ENCODE measurements at regions not wholly inside any gene's neighbourhood (a gene's known extent, or its start where the extent isn't known, plus 50 kb on each side); places are given as distances from the start of the nearest gene placed in this dataset.

DNA sequence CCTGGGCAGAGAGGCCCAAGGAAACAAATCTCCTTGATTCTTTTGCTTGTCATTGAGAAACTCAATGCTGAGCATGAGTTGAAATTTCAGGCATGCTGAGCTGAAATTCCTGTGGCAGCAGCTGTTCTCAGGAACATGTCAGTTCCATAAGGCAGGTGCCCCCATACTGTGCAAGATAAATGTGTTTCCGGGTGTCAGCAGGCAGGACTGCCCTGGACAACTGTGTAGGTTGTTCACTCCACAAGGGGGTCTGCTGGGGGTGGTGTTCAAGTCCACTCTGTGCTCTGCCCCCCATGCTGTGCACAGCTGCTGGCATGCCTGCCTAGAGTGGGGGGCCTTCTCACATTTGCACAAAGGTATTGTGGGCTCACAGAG, 133.7 kb downstream of the CTTN start (continued):
- TF ChIP-seq, protein P1, sequence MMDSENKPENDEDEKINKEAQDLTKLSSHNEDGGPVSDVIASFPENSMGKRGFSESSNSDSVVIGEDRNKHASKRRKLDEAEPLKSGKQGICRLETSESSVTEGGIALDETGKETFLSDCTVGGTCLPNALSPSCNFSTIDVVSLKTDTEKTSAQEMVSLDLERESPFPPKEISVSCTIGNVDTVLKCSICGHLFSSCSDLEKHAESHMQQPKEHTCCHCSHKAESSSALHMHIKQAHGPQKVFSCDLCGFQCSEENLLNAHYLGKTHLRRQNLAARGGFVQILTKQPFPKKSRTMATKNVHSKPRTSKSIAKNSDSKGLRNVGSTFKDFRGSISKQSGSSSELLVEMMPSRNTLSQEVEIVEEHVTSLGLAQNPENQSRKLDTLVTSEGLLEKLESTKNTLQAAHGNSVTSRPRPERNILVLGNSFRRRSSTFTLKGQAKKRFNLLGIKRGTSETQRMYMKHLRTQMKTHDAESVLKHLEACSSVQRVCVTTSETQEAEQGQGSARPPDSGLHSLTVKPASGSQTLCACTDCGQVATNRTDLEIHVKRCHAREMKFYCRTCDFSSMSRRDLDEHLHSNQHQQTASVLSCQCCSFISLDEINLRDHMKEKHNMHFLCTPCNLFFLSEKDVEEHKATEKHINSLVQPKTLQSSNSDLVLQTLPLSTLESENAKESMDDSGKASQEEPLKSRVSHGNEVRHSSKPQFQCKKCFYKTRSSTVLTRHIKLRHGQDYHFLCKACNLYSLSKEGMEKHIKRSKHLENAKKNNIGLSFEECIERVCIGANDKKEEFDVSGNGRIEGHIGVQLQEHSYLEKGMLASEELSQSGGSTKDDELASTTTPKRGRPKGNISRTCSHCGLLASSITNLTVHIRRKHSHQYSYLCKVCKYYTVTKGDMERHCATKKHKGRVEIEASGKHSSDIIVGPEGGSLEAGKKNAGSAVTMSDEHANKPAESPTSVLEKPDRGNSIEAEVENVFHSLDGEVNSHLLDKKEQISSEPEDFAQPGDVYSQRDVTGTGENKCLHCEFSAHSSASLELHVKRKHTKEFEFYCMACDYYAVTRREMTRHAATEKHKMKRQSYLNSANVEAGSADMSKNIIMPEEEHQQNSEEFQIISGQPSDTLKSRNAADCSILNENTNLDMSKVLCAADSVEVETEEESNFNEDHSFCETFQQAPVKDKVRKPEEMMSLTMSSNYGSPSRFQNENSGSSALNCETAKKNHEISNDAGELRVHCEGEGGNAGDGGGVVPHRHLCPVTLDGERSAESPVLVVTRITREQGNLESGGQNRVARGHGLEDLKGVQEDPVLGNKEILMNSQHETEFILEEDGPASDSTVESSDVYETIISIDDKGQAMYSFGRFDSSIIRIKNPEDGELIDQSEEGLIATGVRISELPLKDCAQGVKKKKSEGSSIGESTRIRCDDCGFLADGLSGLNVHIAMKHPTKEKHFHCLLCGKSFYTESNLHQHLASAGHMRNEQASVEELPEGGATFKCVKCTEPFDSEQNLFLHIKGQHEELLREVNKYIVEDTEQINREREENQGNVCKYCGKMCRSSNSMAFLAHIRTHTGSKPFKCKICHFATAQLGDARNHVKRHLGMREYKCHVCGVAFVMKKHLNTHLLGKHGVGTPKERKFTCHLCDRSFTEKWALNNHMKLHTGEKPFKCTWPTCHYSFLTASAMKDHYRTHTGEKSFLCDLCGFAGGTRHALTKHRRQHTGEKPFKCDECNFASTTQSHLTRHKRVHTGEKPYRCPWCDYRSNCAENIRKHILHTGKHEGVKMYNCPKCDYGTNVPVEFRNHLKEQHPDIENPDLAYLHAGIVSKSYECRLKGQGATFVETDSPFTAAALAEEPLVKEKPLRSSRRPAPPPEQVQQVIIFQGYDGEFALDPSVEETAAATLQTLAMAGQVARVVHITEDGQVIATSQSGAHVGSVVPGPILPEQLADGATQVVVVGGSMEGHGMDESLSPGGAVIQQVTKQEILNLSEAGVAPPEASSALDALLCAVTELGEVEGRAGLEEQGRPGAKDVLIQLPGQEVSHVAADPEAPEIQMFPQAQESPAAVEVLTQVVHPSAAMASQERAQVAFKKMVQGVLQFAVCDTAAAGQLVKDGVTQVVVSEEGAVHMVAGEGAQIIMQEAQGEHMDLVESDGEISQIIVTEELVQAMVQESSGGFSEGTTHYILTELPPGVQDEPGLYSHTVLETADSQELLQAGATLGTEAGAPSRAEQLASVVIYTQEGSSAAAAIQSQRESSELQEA (CRISPR knock-in tag; IDR thresholded peaks at IDR 0.05; ENCODE audit: not compliant biosample characterization) = no peak
- TF ChIP-seq RNF2 (conservative IDR thresholded peaks at IDR 0.05; ENCODE audit: low read depth) (no peak), CBX5 (CRISPR knock-in tag; IDR thresholded peaks at IDR 0.05; ENCODE audit: borderline replicate concordance) (no peak), MIER3 (CRISPR knock-in tag; IDR thresholded peaks at IDR 0.05; ENCODE audit: borderline replicate concordance) (no peak), SIX1 (CRISPR knock-in tag; IDR thresholded peaks at IDR 0.05; ENCODE audit: borderline replicate concordance) (no peak)

DNA sequence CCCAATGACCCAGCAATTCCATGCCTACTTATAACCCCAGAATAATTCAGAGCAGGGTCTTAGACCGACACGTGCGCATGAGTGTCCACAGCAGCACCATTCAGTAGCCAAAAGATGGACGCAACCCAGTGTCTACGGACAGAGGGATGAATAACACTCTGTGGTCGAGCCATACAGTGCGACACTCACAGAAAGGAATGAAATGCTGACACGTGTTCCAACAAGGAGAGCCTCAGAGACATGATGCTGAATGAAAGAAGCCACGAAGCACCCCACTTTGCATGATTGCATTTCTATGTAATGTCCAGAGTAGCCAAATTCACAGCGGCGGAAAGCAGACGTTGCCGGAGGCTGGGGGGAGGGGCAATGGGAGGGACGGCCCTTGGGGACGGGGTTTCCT, 134.4 kb downstream of the CTTN start:
- Histone ChIP-seq H4K20me1 (ENCODE audit: insufficient read depth, low read length) (0 out of 2 replicates have a peak, but pooled peaks cover 15% of the 10 kb centered on the region), H3K4me3 (replicated peaks in 1 of 3; ENCODE audit: insufficient read depth in 1 of 3, low read depth in 2 of 3, low read length in 3 of 3) (no peak overlapping the region), H3K9me3 (ENCODE audit: low read length) (no peaks in the 10 kb centered on the region), H3K27ac (ENCODE audit: extremely low read length, insufficient read depth, low read length) (no peak overlapping the region), H3K4me1 (ENCODE audit: insufficient read depth, low read length) (no peaks in the 10 kb centered on the region), H3K4me2 (ENCODE audit: low read depth, low read length) (no peak overlapping the region), H3K9ac (ENCODE audit: insufficient read depth, low read depth, low read length) (no peak overlapping the region), H2AFZ (ENCODE audit: low read length) (no peak overlapping the region), H3K79me2 (ENCODE audit: insufficient read depth, low read length) (no peaks in the 10 kb centered on the region), H3K27me3 (ENCODE audit: control insufficient read depth in 1 of 2, insufficient read depth in 2 of 2, low read length in 2 of 2) (no peaks in the 10 kb centered on the region), H3K36me3 (replicated peaks in 1 of 2; ENCODE audit: control insufficient read depth in 1 of 2, insufficient read depth in 2 of 2, low read length in 2 of 2) (no peaks in the 10 kb centered on the region)
- DNase-seq (ENCODE audit: low spot score) = no peak
- no peak for FAIRE-seq
- ATAC-seq = no peak
- BruUV-seq (replicated peaks) = no TSS peak
- WGBS (ENCODE audit: low lambda C conversion rate) = 92% methylated on average over 15 of the region's 15 CpGs
- intact Hi-C loops (cut with micrococcal nuclease; ENCODE audit: unreplicated experiment) (no loop called here), in situ Hi-C loops (cut with HindIII; ENCODE audit: extremely low pct_ligation_motif_present, low pct_unique_long_range_greater_than_20kb) (no loop called here)
- ChIA-PET POLR2A (no interaction called here), CTCF (ENCODE audit: low intra/inter-chr PET ratio, low total read pairs) (no interaction called here)
- TF ChIP-seq ONECUT2 (CRISPR knock-in tag; IDR thresholded peaks at IDR 0.05) (no peak), ZNF441 (CRISPR knock-in tag; IDR thresholded peaks at IDR 0.05; ENCODE audit: borderline replicate concordance) (no peak), ZMAT3 (CRISPR knock-in tag; conservative IDR thresholded peaks at IDR 0.05) (no peak), KDM3A (CRISPR knock-in tag; IDR thresholded peaks at IDR 0.05; ENCODE audit: low read depth) (no peak), REXO4 (CRISPR knock-in tag; IDR thresholded peaks at IDR 0.05; ENCODE audit: borderline replicate concordance) (no peak), SYNCRIP (IDR thresholded peaks at IDR 0.05; ENCODE audit: insufficient read depth, low read depth, low read length) (no peak), FOXK2 (IDR thresholded peaks at IDR 0.05) (no peak), ZNF296 (CRISPR knock-in tag; conservative IDR thresholded peaks at IDR 0.05) (no peak), MAFK (conservative IDR thresholded peaks at IDR 0.05 in 1 of 2, IDR thresholded peaks at IDR 0.05 in 1 of 2; ENCODE audit: low read length in 2 of 2) (no peak), ZMYM4 (CRISPR knock-in tag; IDR thresholded peaks at IDR 0.05) (no peak), SPEN (CRISPR knock-in tag; IDR thresholded peaks at IDR 0.05; ENCODE audit: low read depth) (no peak), ZNF121 (CRISPR knock-in tag; IDR thresholded peaks at IDR 0.05) (no peak)
- TF ChIP-seq, protein P2, sequence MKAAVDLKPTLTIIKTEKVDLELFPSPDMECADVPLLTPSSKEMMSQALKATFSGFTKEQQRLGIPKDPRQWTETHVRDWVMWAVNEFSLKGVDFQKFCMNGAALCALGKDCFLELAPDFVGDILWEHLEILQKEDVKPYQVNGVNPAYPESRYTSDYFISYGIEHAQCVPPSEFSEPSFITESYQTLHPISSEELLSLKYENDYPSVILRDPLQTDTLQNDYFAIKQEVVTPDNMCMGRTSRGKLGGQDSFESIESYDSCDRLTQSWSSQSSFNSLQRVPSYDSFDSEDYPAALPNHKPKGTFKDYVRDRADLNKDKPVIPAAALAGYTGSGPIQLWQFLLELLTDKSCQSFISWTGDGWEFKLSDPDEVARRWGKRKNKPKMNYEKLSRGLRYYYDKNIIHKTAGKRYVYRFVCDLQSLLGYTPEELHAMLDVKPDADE (CRISPR knock-in tag; IDR thresholded peaks at IDR 0.05) = no peak
